ENCODE measurements at regions not wholly inside any gene's neighbourhood (a gene's known extent, or its start where the extent isn't known, plus 50 kb on each side); places are given as distances from the start of the nearest gene placed in this dataset.

DNA sequence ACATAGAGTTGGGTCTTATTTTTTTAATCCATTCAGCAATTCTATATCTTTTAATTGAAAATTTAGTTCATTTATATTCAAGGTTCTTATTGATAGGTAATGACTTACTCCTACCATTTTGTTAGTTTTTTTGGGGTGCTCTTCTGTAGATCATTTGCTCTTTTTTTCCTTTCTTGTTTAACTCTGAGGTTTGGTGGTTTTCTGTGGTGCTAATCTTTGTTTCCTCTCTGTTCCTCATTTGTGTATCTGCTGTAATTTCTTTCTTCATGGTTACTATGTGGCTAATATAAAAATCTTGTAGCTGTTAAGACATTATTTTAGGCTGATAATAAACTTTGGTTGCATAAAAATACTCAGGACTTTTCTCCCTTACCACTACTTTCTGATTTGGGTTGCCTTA lies 181.6 kb upstream of the DMRTA1 start:
- no peak for ATAC-seq
- intact Hi-C loops (cut with micrococcal nuclease) = no loop called here

DNA sequence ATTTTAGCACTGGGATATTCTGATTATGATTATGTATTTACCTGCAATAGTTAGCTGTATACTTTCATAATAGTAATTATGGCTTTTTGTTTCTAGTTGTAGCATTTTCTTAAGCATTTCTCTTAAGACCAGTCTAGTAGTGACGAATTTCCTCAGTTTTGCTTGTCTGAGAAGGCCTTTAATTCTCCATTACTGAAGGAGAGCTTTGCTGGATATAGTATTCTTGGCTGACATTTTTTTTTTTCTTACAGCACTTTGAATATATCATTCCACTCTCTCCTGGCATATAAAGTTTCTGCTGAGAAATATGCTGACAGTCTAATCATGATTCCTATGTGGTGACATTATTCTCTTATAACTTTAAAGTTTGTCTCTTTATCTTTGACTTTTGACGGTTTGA lies 181.1 kb upstream of the DMRTA1 start:
- intact Hi-C loops (cut with micrococcal nuclease) = no loop called here
- no peak for DNase-seq
- no peak for ATAC-seq

More for the DNA sequence above, 181.6 kb upstream of the DMRTA1 start:
- no peak for DNase-seq

DNA sequence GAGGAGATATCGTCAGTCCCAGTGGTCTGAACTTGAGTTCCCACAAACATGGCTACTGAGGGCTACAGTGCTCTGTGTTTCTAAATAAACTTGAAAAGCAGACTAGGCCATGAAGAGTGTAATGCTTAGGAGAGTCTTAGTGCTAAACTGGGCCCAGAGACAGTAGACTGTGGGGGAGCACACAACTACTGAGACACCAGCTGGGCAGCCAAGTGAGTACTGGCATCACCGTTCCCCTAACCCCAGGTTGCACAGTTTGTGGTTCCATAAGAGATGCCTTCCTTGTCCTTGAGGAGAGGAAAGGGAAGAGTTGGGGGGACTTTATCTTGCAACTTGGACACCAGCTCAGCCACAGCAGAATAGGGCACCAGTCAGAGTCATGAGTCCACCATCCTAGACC lies 172.1 kb upstream of the DMRTA1 start:
- intact Hi-C loops (cut with micrococcal nuclease) = no loop called here
- DNase-seq (no peak), ATAC-seq (no peak)

DNA sequence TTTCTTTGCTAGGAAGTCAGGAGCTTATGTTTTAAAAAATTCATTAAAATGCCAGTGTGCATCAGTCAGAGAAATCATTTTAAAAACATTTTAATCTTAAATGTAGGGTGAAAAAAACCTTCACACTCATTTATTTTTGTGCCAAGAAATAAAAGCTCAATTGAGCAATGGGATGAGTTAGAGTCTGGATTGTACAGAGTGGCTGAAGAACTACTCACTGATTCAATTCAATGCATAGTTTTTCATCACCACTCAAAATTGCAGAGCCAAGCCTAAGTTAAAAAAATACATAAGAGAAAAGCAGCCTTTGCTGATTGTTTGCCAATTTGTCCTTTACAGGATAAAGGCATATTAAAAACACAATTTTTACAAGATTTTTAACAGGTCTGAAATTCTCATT lies 168.2 kb upstream of the DMRTA1 start:
- ATAC-seq (no peak), DNase-seq (no peak)
- intact Hi-C loops (cut with micrococcal nuclease) = no loop called here

DNA sequence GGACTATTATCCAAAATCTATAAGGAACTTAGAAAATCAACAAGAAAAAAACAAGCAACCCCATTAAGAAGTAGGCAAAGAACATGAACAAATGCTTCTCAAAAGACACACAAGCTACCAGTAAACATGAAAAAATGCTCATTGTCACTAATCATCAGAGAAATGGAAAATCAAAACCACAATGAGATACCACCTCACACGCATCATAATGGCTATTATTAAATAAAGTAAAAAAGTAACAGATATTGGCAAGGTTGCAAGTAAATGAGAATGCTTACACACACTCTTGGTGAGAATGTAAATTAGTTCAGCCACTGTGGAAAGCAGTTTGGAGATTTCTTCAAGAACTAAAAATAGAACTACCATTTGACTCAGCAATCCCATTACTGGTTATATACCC lies 167.0 kb upstream of the DMRTA1 start:
- intact Hi-C loops (cut with micrococcal nuclease) = no loop called here
- no peak for ATAC-seq

DNA sequence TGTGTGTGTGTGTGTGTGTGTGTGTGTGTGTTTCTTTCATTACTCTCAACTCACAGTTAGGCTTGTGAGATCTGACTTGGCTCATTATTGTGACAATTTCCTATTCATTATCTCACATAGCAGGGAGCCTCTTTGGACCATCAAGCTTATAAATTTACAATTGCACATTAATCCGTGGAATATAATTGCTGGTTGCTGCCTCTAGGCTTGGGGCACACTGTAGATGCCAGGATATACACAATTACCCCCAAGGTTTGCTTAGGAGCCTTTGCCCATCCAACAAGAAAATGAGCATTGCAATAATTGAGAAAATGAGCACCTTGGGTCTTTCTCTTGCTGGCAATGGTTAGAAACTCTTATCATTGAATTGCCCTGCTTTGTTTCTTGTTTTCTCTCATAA lies 161.6 kb upstream of the DMRTA1 start:
- DNase-seq (no peak), ATAC-seq (no peak)
- intact Hi-C loops (cut with micrococcal nuclease) = no loop called here

More for the DNA sequence above, 167.0 kb upstream of the DMRTA1 start:
- DNase-seq = no peak

DNA sequence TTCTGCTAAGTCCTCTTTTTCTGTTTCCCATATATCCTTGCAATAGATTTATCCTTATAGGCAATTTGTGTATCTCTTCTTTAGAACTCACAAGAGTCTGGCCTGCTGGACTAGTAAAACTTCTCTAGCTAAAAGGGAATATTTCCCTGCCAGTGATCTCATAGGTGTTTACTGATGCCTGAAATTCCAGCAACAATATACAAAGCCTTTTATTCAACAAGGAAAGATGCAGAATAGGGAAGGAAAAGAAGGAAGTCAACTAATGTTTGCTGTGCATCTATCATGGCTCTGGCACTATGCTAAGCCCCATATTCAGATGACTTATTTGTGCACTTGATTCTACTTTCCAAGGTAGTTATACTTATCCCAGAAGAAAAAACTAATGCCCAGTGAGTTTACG lies 160.0 kb upstream of the DMRTA1 start:
- DNase-seq (no peak), ATAC-seq (no peak)
- intact Hi-C loops (cut with micrococcal nuclease) = no loop called here

GRCh38 chr9:22288661-22289060 lies 158.0 kb upstream of the DMRTA1 start:
- intact Hi-C loops (cut with micrococcal nuclease) = no loop called here
- DNase-seq = no peak

DNA sequence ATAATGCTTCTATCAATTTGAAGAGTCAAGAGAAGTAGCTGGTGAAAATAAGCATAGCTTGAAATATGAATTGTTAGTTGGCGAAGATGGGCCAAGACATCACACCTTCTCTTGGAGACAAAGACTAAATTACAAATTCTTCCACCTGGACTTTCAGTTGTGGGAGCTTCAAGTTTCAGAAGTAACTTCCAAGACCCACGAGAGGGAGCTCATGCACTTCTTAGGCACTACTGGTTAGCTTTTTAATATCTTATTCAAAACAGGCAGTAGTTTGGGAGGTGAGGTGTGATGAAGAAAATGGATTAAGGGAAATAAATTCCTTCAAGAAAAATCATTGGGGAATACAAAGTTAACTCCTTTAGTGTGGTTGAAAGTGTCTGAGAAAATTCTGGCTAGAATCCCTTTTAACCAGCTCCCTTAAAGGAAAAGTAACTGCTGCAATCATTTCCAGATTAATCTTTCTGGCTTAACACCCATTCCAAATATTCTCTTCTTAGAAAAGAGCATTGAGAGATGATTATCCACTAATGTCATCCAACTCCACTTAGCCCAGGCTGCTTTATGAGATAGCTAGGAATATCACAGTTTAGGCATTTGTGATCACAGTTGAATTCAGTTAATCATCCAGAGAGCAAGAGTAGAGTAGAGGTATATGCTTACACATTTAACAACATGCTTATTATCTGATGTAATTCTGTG lies 139.5 kb upstream of the DMRTA1 start:
- ATAC-seq (no peak), DNase-seq (no peak)
- intact Hi-C loops (cut with micrococcal nuclease) = loop anchor here (5.0 kb wide), 1 partner anchor 145 kb away; no protein-coding TSS in a partner anchor

More at GRCh38 chr9:22288661-22289060, 158.0 kb upstream of the DMRTA1 start:
- ATAC-seq = no peak

DNA sequence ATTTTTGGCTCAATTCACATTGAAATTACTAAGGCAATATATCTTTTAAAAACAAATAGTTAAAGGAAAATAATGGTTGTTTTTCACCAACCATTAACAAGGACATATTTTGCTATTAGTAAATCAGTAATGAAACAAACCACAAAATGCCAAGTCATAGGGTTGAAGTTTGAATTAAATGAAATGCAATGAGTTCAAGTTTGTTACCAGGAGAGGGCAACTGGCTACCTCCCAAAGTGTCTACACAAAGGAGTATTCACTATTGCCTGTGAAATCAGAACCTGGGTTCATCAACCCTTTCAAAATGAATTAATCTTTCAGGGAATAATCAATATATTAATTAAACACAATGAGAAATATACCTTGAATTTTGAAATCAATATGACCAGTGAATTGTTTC lies 138.4 kb upstream of the DMRTA1 start:
- intact Hi-C loops (cut with micrococcal nuclease) = loop anchor here (5.0 kb wide), 1 partner anchor 144 kb away; no protein-coding TSS in a partner anchor
- no peak for ATAC-seq
- DNase-seq = no peak

DNA sequence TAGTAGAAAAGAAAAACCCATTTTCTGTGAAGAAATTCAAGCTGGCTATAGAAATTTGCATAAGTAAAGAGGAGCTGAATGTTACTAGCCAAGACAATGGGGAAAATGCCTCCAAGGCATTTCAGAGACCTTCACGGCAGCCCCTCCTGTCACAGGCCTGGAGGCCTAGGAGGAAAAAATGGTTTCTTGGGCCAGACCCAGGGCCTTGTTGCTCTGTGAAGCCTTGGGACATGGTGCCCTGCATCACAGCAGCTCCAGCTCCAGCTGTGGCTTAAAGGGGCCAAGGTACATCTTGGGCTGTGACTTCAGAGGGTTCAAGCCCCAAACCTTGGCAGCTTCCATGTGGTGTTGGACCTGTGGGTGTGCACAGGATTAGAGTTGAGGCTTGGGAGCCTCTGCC lies 130.0 kb upstream of the DMRTA1 start:
- DNase-seq = no peak
- no peak for ATAC-seq
- intact Hi-C loops (cut with micrococcal nuclease) = no loop called here

GRCh38 chr9:22331533-22331932 lies 115.1 kb upstream of the DMRTA1 start:
- intact Hi-C loops (cut with micrococcal nuclease) = no loop called here

GRCh38 chr9:22332202-22332601 lies 114.4 kb upstream of the DMRTA1 start:
- DNase-seq = no peak
- no peak for ATAC-seq
- intact Hi-C loops (cut with micrococcal nuclease) = no loop called here

More at GRCh38 chr9:22331533-22331932, 115.1 kb upstream of the DMRTA1 start:
- ATAC-seq (no peak), DNase-seq (no peak)

GRCh38 chr9:22337261-22337660 lies 109.4 kb upstream of the DMRTA1 start:
- DNase-seq (no peak), ATAC-seq (no peak)
- intact Hi-C loops (cut with micrococcal nuclease) = no loop called here

DNA sequence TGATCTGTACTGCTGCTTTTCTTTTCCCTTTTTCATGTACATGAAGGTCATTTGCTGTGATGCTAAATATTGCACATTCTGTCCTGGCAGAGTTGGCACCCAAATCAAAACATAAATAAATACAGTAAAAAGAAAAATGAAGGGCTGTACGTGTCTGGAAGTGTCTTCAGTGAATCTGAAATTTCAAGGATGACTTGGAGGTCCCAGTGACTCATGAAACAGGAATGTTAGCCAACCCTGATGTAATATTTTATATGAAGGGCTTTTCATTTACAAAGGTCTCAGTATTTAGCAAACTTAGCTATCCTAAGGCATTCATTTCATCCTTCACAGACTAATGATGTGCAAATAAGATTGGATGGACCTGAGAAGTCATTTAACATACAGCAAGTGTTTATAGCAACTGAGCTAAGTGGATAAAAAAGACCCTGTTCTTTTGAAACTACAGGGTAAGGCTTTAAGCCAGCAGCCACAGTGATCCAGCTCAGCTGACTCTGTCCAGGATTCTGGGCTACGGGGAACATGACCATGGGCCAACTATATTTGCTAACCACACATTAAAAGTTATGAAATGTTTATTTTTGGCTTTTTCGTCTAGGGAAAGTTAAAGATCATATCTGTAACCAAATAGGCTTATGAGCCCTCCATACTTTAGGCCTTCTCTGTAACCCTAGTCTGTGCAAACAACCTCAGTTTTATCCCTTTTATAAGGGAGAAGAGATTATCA lies 104.0 kb upstream of the DMRTA1 start:
- no peak for ATAC-seq
- intact Hi-C loops (cut with micrococcal nuclease) = no loop called here
- DNase-seq = no peak

- DNase-seq (no peak), ATAC-seq (no peak)
- intact Hi-C loops (cut with micrococcal nuclease) = no loop called here
Observed at GRCh38 chr9:22343218-22343611, 103.4 kb upstream of the DMRTA1 start.

DNA sequence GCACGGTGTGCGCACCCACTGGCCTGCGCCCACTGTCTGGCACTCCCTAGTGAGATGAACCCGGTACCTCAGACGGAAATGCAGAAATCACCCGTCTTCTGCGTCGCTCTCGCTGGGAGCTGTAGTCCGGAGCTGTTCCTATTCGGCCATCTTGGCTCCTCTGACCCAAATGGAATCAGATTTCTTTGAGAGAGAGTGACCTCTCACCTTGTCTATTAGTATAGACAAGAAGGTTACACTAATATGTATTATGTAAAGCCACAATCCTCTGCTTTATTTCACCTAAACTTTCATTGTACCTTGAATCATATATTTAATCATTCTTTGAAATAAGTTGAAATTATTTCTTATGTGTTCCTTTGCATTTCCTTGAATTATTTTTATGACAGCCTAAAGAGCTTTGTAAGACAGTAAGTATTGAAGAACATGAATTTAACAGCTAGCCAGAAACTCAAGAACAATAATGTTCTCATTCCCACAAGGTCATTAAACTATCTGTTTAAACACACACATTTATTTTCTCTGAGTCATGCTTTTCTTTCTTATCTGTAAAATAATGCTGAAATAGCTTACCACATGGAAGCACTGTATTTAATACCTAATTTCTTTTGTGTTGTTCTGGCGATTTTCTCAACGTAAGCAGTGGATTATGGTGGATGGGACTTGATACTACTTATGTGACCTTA lies 91.8 kb upstream of the DMRTA1 start:
- intact Hi-C loops (cut with micrococcal nuclease) = loop anchor here (10.0 kb wide), 1 partner anchor 60 kb away; no protein-coding TSS in a partner anchor
- ATAC-seq (no peak), DNase-seq (no peak)

- DNase-seq = no peak
- no peak for ATAC-seq
- intact Hi-C loops (cut with micrococcal nuclease) = loop anchor here (10.0 kb wide), 1 partner anchor 58 kb away; no protein-coding TSS in a partner anchor
Observed at GRCh38 chr9:22356985-22357384, 89.6 kb upstream of the DMRTA1 start.

DNA sequence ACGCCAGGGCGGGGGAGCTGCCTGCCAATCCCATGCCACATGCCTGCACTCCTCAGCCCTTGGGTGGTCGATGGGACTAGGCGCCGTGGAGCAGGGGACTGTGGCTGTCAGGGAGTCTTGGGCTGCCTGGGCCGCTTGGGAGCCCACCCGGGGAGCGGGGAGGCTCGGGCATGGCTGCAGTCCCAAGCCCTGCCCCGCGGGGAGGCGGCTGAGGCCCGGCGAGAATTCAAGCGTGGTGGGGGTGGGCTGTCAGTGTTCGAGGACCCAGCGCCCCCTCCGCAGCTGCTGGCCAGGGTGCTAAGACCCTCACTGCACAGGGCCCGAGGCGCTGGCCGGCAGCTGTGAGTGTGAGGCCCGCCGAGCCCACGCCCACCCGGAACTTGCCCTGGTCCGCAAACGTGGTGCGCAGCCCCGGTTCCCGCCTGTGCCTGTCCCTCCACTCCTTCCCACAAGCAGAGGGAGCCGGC lies 83.2 kb upstream of the DMRTA1 start:
- DNase-seq = no peak
- ATAC-seq = no peak
- intact Hi-C loops (cut with micrococcal nuclease) = no loop called here

GRCh38 chr9:22373636-22374035 lies 73.0 kb upstream of the DMRTA1 start:
- intact Hi-C loops (cut with micrococcal nuclease) = no loop called here
- ATAC-seq (no peak), DNase-seq (no peak)
